HL-60 (cell line): ENCODE measurements at regions not wholly inside any gene's neighbourhood (a gene's known extent, or its start where the extent isn't known, plus 50 kb on each side); places are given as distances from the start of the nearest gene placed in this dataset.

Source experiments
- DNase-seq, 2 experiments: peaks; one replicate each; pipeline ENCODE4 v3.0.0-alpha.2; 2010 to 2020; ENCODE audit warnings: low read depth in 1 of 2, low spot score in 1 of 2
- H3K27ac ChIP-seq: fragments of 250-450 bp; sonication (Bioruptor Pico); replicated peaks from 2 replicates; pipeline ENCODE4 v1.5.1; 2020; ENCODE audit warnings: mild to moderate bottlenecking, moderate library complexity
- H3K27me3 ChIP-seq: fragments of 250-450 bp; sonication (Bioruptor Pico); 2 replicates; pipeline ENCODE4 v1.5.1; 2021; ENCODE audit warnings: mild to moderate bottlenecking, moderate library complexity; ENCODE audit not compliant: insufficient read depth, poor library complexity, severe bottlenecking
- H3K4me3 ChIP-seq: replicated peaks from 2 replicates; pipeline ENCODE4 v1.5.1; 2011; ENCODE audit warnings: mild to moderate bottlenecking, control low read depth, low read length; ENCODE audit not compliant: insufficient read depth
- GABPA ChIP-seq: IDR thresholded peaks from 2 replicates; pipeline ENCODE4 v1.6.1; 2012; ENCODE audit warnings: low read depth
- POLR2AphosphoS5 ChIP-seq: IDR thresholded peaks from 2 replicates; pipeline ENCODE4 v1.6.1; 2012; ENCODE audit warnings: low read depth
- REST ChIP-seq: IDR thresholded peaks from 2 replicates; pipeline ENCODE4 v1.6.1; 2012; ENCODE audit warnings: low read depth; ENCODE audit not compliant: insufficient replicate concordance
- SPI1 ChIP-seq: IDR thresholded peaks from 2 replicates; pipeline ENCODE4 v1.6.1; 2012; ENCODE audit warnings: low read depth, mild to moderate bottlenecking, borderline replicate concordance
- TF ChIP-seq, protein P1 (sequence below): IDR thresholded peaks from one replicate; pipeline ENCODE4 v1.5.1; 2011; ENCODE audit warnings: low read length, control low read depth, inconsistent platforms; ENCODE audit not compliant: insufficient read depth

- Histone ChIP-seq H3K27me3 (no peaks in the 10 kb centered on the region), H3K4me3 (no peak overlapping the region), H3K27ac (no peak overlapping the region)
- TF ChIP-seq, protein P1, sequence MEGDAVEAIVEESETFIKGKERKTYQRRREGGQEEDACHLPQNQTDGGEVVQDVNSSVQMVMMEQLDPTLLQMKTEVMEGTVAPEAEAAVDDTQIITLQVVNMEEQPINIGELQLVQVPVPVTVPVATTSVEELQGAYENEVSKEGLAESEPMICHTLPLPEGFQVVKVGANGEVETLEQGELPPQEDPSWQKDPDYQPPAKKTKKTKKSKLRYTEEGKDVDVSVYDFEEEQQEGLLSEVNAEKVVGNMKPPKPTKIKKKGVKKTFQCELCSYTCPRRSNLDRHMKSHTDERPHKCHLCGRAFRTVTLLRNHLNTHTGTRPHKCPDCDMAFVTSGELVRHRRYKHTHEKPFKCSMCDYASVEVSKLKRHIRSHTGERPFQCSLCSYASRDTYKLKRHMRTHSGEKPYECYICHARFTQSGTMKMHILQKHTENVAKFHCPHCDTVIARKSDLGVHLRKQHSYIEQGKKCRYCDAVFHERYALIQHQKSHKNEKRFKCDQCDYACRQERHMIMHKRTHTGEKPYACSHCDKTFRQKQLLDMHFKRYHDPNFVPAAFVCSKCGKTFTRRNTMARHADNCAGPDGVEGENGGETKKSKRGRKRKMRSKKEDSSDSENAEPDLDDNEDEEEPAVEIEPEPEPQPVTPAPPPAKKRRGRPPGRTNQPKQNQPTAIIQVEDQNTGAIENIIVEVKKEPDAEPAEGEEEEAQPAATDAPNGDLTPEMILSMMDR, result no peak
- no peak for TF ChIP-seq POLR2AphosphoS5
- no peak for TF ChIP-seq GABPA
- TF ChIP-seq REST, result no peak
- no peak for TF ChIP-seq SPI1
- no peak for DNase-seq
Observed at GRCh38 chr7:17446340-17446739, 147.9 kb downstream of the AHR start.

GRCh38 chr7:17447728-17448478 lies 149.5 kb downstream of the AHR start:
- TF ChIP-seq, protein P1, result no peak
- TF ChIP-seq REST (no peak), SPI1 (no peak), POLR2AphosphoS5 (no peak), GABPA (no peak)
- no peaks in the 10 kb centered on the region for H3K27me3 ChIP-seq
- H3K4me3 ChIP-seq, result no peak overlapping the region
- no peak for DNase-seq
- H3K27ac ChIP-seq, result no peak overlapping the region

- no peak for TF ChIP-seq GABPA
- no peak overlapping the region for H3K27ac ChIP-seq
- no peaks in the 10 kb centered on the region for H3K27me3 ChIP-seq
- H3K4me3 ChIP-seq, result no peak overlapping the region
- no peak for DNase-seq
Observed at GRCh38 chr7:17448479-17449423, 150.3 kb downstream of the AHR start.

- Histone ChIP-seq H3K27me3 (no peaks in the 10 kb centered on the region), H3K4me3 (no peak overlapping the region), H3K27ac (no peak overlapping the region)
- no peak for DNase-seq
- TF ChIP-seq, protein P1, result no peak
- no peak for TF ChIP-seq GABPA
- TF ChIP-seq POLR2AphosphoS5, result no peak
- no peak for TF ChIP-seq REST
- no peak for TF ChIP-seq SPI1
Observed at GRCh38 chr7:17456541-17456940, 158.1 kb downstream of the AHR start.
